Astrocyte (in vitro differentiated cells and primary cell): ENCODE measurements at regions not wholly inside any gene's neighbourhood (a gene's known extent, or its start where the extent isn't known, plus 50 kb on each side); places are given as distances from the start of the nearest gene placed in this dataset.

Experiments
- EZH2 ChIP-seq: IDR thresholded peaks from 2 replicates; pipeline ENCODE4 v1.6.1; 2012; ENCODE audit warnings: mild to moderate bottlenecking, low read length, inconsistent platforms; ENCODE audit not compliant: insufficient read depth
- TF ChIP-seq, protein P1 (sequence below): IDR thresholded peaks from 2 replicates; pipeline ENCODE4 v1.5.1; 2011; ENCODE audit warnings: low read depth, mild to moderate bottlenecking, inconsistent platforms, low read length, moderate library complexity; ENCODE audit not compliant: insufficient read depth

GRCh38 chr5:117107859-117108258 lies 533.2 kb upstream of the SEMA6A start:
- TF ChIP-seq, protein P1, sequence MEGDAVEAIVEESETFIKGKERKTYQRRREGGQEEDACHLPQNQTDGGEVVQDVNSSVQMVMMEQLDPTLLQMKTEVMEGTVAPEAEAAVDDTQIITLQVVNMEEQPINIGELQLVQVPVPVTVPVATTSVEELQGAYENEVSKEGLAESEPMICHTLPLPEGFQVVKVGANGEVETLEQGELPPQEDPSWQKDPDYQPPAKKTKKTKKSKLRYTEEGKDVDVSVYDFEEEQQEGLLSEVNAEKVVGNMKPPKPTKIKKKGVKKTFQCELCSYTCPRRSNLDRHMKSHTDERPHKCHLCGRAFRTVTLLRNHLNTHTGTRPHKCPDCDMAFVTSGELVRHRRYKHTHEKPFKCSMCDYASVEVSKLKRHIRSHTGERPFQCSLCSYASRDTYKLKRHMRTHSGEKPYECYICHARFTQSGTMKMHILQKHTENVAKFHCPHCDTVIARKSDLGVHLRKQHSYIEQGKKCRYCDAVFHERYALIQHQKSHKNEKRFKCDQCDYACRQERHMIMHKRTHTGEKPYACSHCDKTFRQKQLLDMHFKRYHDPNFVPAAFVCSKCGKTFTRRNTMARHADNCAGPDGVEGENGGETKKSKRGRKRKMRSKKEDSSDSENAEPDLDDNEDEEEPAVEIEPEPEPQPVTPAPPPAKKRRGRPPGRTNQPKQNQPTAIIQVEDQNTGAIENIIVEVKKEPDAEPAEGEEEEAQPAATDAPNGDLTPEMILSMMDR, result no peak
- TF ChIP-seq EZH2, result no peak
